NCI-H2227 treated with DMSO at 0.1 percent for 48 hours (cell line): ENCODE measurements at regions not wholly inside any gene's neighbourhood (a gene's known extent, or its start where the extent isn't known, plus 50 kb on each side); places are given as distances from the start of the nearest gene placed in this dataset.
"Not testable (repeated sequence)": the region's sequence is repeated elsewhere in the genome, so short reads cannot be mapped to it uniquely, and the experiment has no call there.

ENCODE experiments used
- DNase-seq: peaks from one replicate; lab custom pipeline; 2025; lab: John Stamatoyannopoulos, UW

GRCh38 chr6:48733581-48733980, 622.6 kb upstream of the PTCHD4 start:
- no peak for DNase-seq

GRCh38 chr6:48714699-48715098, 603.7 kb upstream of the PTCHD4 start:
- DNase-seq: no peak

DNA sequence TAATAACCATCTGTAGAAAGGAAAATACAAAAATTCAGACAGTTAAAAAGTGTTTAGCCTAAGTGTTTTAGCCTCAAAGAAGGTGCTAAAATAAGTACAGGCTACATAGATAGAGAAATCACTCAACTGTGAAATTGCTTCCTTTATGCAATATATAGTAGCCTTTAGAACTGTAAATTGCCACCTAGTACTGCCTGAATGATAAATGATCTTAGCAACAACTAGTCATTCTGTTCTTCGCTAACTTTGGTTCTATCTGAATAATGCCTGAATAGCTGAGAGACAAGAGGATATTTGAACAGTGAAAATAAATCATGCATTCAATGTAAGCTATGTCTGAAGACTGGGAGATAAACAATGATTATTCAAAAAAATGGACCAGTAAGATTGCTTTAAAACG, 603.3 kb upstream of the PTCHD4 start:
- DNase-seq: peak; percentile 63

- no peak for DNase-seq
Observed at GRCh38 chr6:48713612-48714011, 602.6 kb upstream of the PTCHD4 start.

DNA sequence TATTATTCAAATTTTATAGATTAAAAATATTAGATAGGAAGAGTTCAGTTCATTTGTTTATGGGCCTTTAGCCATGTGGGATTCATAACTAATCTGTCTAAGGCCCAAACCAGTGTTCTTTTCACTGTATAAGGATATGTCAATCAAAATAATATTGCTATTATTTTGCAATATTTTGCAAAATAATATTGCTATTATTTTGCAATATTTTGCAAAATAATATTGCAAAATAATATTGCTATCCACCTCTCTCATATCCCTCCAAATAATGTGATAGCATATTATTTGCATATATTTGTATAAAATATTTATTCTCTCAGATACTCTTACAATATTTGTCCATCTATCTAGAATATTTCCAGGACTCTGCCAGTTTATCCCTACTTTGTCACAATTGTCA, 595.3 kb upstream of the PTCHD4 start:
- DNase-seq: no peak

- no peak for DNase-seq
Observed at GRCh38 chr6:48701572-48701971, 590.6 kb upstream of the PTCHD4 start.

- DNase-seq: no peak
Observed at GRCh38 chr6:48695872-48696271, 584.9 kb upstream of the PTCHD4 start.

GRCh38 chr6:48691420-48691819, 580.4 kb upstream of the PTCHD4 start:
- no peak for DNase-seq

DNA sequence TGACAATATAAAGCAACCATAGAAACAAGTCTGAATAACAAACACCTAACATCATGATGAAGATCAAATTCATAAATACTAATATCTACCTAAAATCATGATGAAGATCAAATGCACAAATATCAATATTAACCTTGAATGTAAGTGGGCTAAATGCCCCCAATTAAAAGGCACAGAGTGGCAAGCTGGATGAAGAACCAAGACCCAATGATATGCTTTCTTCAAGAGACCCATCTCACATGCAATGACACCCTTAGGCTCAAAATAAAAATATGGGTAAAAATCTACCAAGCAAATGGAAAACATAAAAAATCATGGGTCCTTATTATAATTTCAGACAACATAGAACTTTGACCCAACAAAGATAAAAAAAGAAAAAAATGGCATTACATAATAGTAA, 578.5 kb upstream of the PTCHD4 start:
- no peak for DNase-seq

GRCh38 chr6:48678390-48678789, 567.4 kb upstream of the PTCHD4 start:
- DNase-seq: no peak

- DNase-seq: no peak
Observed at GRCh38 chr6:48671505-48671904, 560.5 kb upstream of the PTCHD4 start.

- no peak for DNase-seq
Observed at GRCh38 chr6:48670546-48670945, 559.5 kb upstream of the PTCHD4 start.

GRCh38 chr6:48667797-48668196, 556.8 kb upstream of the PTCHD4 start:
- no peak for DNase-seq

GRCh38 chr6:48664826-48665225, 553.8 kb upstream of the PTCHD4 start:
- peak; percentile 9 for DNase-seq

- DNase-seq: no peak
Observed at GRCh38 chr6:48658915-48659314, 547.9 kb upstream of the PTCHD4 start.

GRCh38 chr6:48641544-48641943, 530.5 kb upstream of the PTCHD4 start:
- DNase-seq: no peak

- DNase-seq: not testable (repeated sequence)
Observed at GRCh38 chr6:48638796-48639195, 527.8 kb upstream of the PTCHD4 start.

DNA sequence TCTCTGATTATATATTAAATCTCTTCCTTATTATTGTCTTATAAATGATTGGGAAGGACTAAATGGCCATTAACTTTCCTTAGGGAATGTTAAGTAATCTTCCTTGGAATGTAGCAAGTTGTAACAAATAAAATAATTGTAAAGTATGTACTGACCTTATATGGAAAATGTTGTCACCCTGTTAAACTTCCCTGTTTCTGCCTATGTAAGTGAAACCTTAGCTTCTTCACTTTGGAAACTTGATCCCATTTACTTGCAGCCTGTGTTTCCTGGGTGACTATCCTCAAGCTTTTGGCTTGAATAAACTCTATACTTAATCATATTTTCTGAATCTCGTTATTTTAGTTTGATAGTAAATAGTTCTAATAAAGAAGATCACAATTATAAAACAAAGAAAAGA, 519.5 kb upstream of the PTCHD4 start:
- no peak for DNase-seq

GRCh38 chr6:48628316-48628715, 517.3 kb upstream of the PTCHD4 start:
- no peak for DNase-seq

GRCh38 chr6:48626421-48626820, 515.4 kb upstream of the PTCHD4 start:
- no peak for DNase-seq

GRCh38 chr6:48624631-48625030, 513.6 kb upstream of the PTCHD4 start:
- DNase-seq: no peak

DNA sequence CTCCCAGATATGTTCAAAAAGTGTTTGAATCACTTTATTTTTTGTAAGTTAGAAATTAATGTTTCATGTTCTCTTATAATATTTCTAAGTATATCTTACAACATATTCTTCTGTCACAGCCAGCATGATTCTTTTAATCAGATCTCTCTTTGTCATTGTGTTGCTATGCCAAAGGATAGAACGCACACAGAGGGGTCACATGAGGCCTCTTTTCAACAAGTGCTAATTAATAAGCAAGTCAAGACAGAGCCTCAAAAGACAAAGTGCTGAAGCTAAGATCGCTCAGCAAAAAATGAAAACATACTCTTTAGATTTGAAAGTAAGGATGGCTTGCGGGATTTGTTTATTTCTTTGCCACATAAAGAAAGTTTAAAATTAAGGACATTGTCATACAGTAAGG, 508.8 kb upstream of the PTCHD4 start:
- no peak for DNase-seq

- DNase-seq: no peak
Observed at GRCh38 chr6:48615041-48615440, 504.0 kb upstream of the PTCHD4 start.

GRCh38 chr6:48614326-48614725, 503.3 kb upstream of the PTCHD4 start:
- DNase-seq: no peak
